K562 (cell line): ENCODE measurements at regions not wholly inside any gene's neighbourhood (a gene's known extent, or its start where the extent isn't known, plus 50 kb on each side); places are given as distances from the start of the nearest gene placed in this dataset.

Experiments
- ATAC-seq: fragments of 200-7000 bp; cut with Tn5 transposase; 3 replicates; pipeline ENCODE4 v1.9.1; 2020; ENCODE audit warnings: moderate library complexity
- BruUV-seq: library from RNA; stranded (reverse); fragments of 400-500 nt; replicated peaks from 2 replicates; lab custom pipeline; 2021; lab: Mats Ljungman, UMichigan
- CTCF ChIA-PET: fragments of 300-600 bp; formaldehyde crosslinking; extraction: SDS; loops from one replicate; lab custom pipeline; 2021; ENCODE audit warnings: low intra/inter-chr PET ratio; lab: Yijun Ruan, JAX
- POLR2A ChIA-PET: fragments of 300-600, 350-650 bp; sonication (Branson Sonifier 250); formaldehyde crosslinking; extraction: SDS; loops from one replicate; lab custom pipeline; 2021; ENCODE audit warnings: antibody characterized with exemption, inconsistent platforms; lab: Yijun Ruan, JAX
- DNase-seq, 4 experiments: peaks; one replicate each; pipeline versions ENCODE4 v3.0.0 to v3.0.0-alpha.2; 2011 to 2018; ENCODE audit warnings: low spot score in 3 of 4, mixed read lengths in 3 of 4; ENCODE audit errors: extremely low read depth in 1 of 4
- FAIRE-seq: peaks from 2 replicates; lab custom pipeline; 2011; peaks lifted over from hg19 to GRCh38; lab: Jason Lieb, UNC
- H2AFZ ChIP-seq: 2 replicates; pipeline ENCODE4 v1.6.0; 2011; ENCODE audit warnings: low read depth, low read length, control low read depth, inconsistent platforms
- H3K27ac ChIP-seq: fragments of 200-600 bp; 3 replicates; pipeline ENCODE4 v1.8.0; 2011; ENCODE audit warnings: low read depth, mild to moderate bottlenecking, control low read depth, inconsistent platforms, low read length, moderate library complexity, mixed read lengths; ENCODE audit errors: extremely low read depth
- H3K27me3 ChIP-seq, 2 experiments: fragments of 300-600 bp in 1 of 2; 2 replicates in 1 of 2; 3 replicates in 1 of 2; pipeline versions ENCODE4 v1.6.0 to v1.8.0; 2011; ENCODE audit warnings: inconsistent platforms in 2 of 2, low read length in 2 of 2, mild to moderate bottlenecking in 1 of 2, mixed read lengths in 1 of 2, moderate library complexity in 1 of 2; ENCODE audit not compliant: control insufficient read depth in 2 of 2, insufficient read depth in 2 of 2
- H3K36me3 ChIP-seq: fragments of 300-600 bp; 3 replicates; pipeline ENCODE4 v1.8.0; 2011; ENCODE audit warnings: mild to moderate bottlenecking, low read length, inconsistent platforms; ENCODE audit not compliant: control insufficient read depth, insufficient read depth
- H3K4me1 ChIP-seq, 2 experiments: fragments of 200-600 bp in 1 of 2; replicated peaks in 1 of 2; 2 replicates in 1 of 2; 3 replicates in 1 of 2; pipeline versions ENCODE4 v1.5.1 to v1.8.0; 2011; ENCODE audit warnings: inconsistent platforms in 2 of 2, low read length in 2 of 2, mild to moderate bottlenecking in 1 of 2, mixed read lengths in 1 of 2, moderate library complexity in 1 of 2; ENCODE audit not compliant: control insufficient read depth in 2 of 2, insufficient read depth in 2 of 2
- H3K4me2 ChIP-seq: 2 replicates; pipeline ENCODE4 v1.6.1; 2011; ENCODE audit warnings: low read length, control low read depth, inconsistent platforms, mixed read lengths; ENCODE audit not compliant: insufficient read depth
- H3K4me3 ChIP-seq: fragments of 200-600 bp; sonication (generic), shearing (Covaris generic); 2 replicates; pipeline ENCODE4 v1.5.1; 2016; ENCODE audit warnings: control low read depth, inconsistent platforms
- H3K79me2 ChIP-seq: fragments of 200-600 bp; 3 replicates; pipeline ENCODE4 v1.8.0; 2011; ENCODE audit warnings: low read length, inconsistent platforms; ENCODE audit not compliant: control insufficient read depth, insufficient read depth
- H3K9ac ChIP-seq, 2 experiments: 2 replicates each; pipeline versions ENCODE4 v1.6.0 to v1.6.1; 2011; ENCODE audit warnings: low read depth in 2 of 2, low read length in 2 of 2, control low read depth in 1 of 2, inconsistent platforms in 1 of 2, mild to moderate bottlenecking in 1 of 2, mixed read lengths in 1 of 2; ENCODE audit not compliant: insufficient read depth in 1 of 2
- H3K9me1 ChIP-seq: one replicate; pipeline ENCODE4 v1.6.0; 2011; ENCODE audit warnings: inconsistent platforms, mild to moderate bottlenecking, low read length, moderate library complexity; ENCODE audit not compliant: control insufficient read depth, insufficient read depth
- H3K9me3 ChIP-seq: replicated peaks from 2 replicates; pipeline ENCODE4 v1.5.1; 2011; ENCODE audit warnings: low read depth, low read length, inconsistent platforms; ENCODE audit not compliant: control insufficient read depth, insufficient read depth
- H4K20me1 ChIP-seq: replicated peaks from 2 replicates; pipeline ENCODE4 v1.6.1; 2011; ENCODE audit warnings: low read length, inconsistent platforms, mixed read lengths; ENCODE audit not compliant: control insufficient read depth, insufficient read depth
- CBFA2T3 ChIP-seq: fragments of 450-650 bp; IDR thresholded peaks from 2 replicates; pipeline ENCODE4 v1.6.1; 2017
- CTCF ChIP-seq, 3 experiments: IDR thresholded peaks in 2 of 3; conservative IDR thresholded peaks in 1 of 3; 2 replicates each; pipeline ENCODE4 v1.5.1; 2011 to 2012; ENCODE audit warnings: low read length in 3 of 3, mild to moderate bottlenecking in 3 of 3, control low read depth in 2 of 3, improper control_type of control experiment in 1 of 3, inconsistent platforms in 1 of 3, low read depth in 1 of 3, mixed read lengths in 1 of 3, moderate library complexity in 1 of 3; ENCODE audit not compliant: insufficient read depth in 2 of 3
- NFIC ChIP-seq: fragments of 450-650 bp; IDR thresholded peaks from 2 replicates; pipeline ENCODE4 v1.6.1; 2017; ENCODE audit warnings: mild to moderate bottlenecking, inconsistent platforms
- ZBTB5 ChIP-seq: fragments of 450-650 bp; IDR thresholded peaks from 2 replicates; pipeline ENCODE4 v1.6.1; 2017; ENCODE audit warnings: antibody characterized with exemption
- ZFP30 ChIP-seq: fragments of 250-450 bp; sonication (Bioruptor Pico); IDR thresholded peaks from 2 replicates; pipeline ENCODE4 v1.8.0; 2022; ENCODE audit warnings: moderate library complexity, mild to moderate bottlenecking, inconsistent platforms, borderline replicate concordance
- ZFPM2 ChIP-seq: fragments of 250-450 bp; sonication (Bioruptor Pico); IDR thresholded peaks from 2 replicates; pipeline ENCODE4 v1.5.1; 2022; ENCODE audit warnings: mild to moderate bottlenecking
- ZNF584 ChIP-seq: fragments of 200-800 bp; sonication (Bioruptor generic); IDR thresholded peaks from 2 replicates; pipeline ENCODE4 v1.6.1; 2016; ENCODE audit warnings: low read depth, mild to moderate bottlenecking, missing genetic modification characterization, missing compliant biosample characterization
- WGBS: fragments of 100-300 bp; shearing (Covaris generic); methylation state at CpG from one replicate; pipeline ENCODE4 v1.1.6; 2016; ENCODE audit warnings: low coverage, mixed read lengths; ENCODE audit not compliant: insufficient coverage; ENCODE audit errors: missing lambda C conversion rate; 5-methylcytosine and 5-hydroxymethylcytosine counted together
- in situ Hi-C: fragments of 300-500 bp; cut with MboI; formaldehyde crosslinking; loops from 4 replicates; pipeline ENCODE4 v1.15.0; 2018; ENCODE audit warnings: inconsistent platforms, mixed read lengths
- intact Hi-C: fragments of 100-400 bp; cut with micrococcal nuclease; formaldehyde crosslinking; loops from 2 replicates; pipeline ENCODE4 v1.14.2; 2022

GRCh38 chr6:20306491-20306890 lies 94.2 kb upstream of the MBOAT1 start (continued):
- TF ChIP-seq ZBTB5 (no peak), CTCF (IDR thresholded peaks at IDR 0.05 in 2 of 3, conservative IDR thresholded peaks at IDR 0.05 in 1 of 3; ENCODE audit: insufficient read depth in 2 of 3, low read depth in 1 of 3, low read length in 3 of 3) (peak in 2 of 3 experiments; percentile 31; a peak in 1 of 6 replicates), ZFPM2 (no peak), CBFA2T3 (0 out of 2 replicates have a peak, but pooled peaks have one; percentile 16), NFIC (no peak)
- TF ChIP-seq, all 486 proteins: peak for 3

GRCh38 chr6:20309186-20309585 lies 92.5 kb upstream of the E2F3 start:
- no peak overlapping the region for H3K27ac ChIP-seq
- ATAC-seq (no peak), DNase-seq (no peak), FAIRE-seq (no peak)
- intact Hi-C loops (no loop called here), in situ Hi-C loops (no loop called here)
- H3K79me2 ChIP-seq, result no peaks in the 10 kb centered on the region
- TF ChIP-seq ZFP30 (CRISPR knock-in tag) (no peak), ZNF584 (CRISPR knock-in tag) (no peak)
- no peaks in the 10 kb centered on the region for H4K20me1 ChIP-seq
- H3K4me1 ChIP-seq, result peaks cover 2 to 3% of the 10 kb centered on the region in 2 experiments; a peak in 2 of 5 replicates
- no peak overlapping the region for H3K4me2 ChIP-seq
- no TSS peak for BruUV-seq
- no peaks in the 10 kb centered on the region for H3K9me3 ChIP-seq
- H3K36me3 ChIP-seq, result no peaks in the 10 kb centered on the region
- WGBS, result 49% methylated on average over 2 of the region's 2 CpGs
- POLR2A ChIA-PET, result no interaction called here
- no peaks in the 10 kb centered on the region for H3K9me1 ChIP-seq
- CTCF ChIA-PET, result no interaction called here
- no peak overlapping the region for H3K9ac ChIP-seq
- no peak overlapping the region for H3K4me3 ChIP-seq
- H2AFZ ChIP-seq, result no peak overlapping the region
- H3K27me3 ChIP-seq, result no peaks in the 10 kb centered on the region
